Myocyte (in vitro differentiated cells): ENCODE measurements at regions not wholly inside any gene's neighbourhood (a gene's known extent, or its start where the extent isn't known, plus 50 kb on each side); places are given as distances from the start of the nearest gene placed in this dataset.
"Not testable (repeated sequence)": the region's sequence is repeated elsewhere in the genome, so short reads cannot be mapped to it uniquely, and the experiment has no call there.

Experiments
- DNase-seq: peaks from one replicate; pipeline ENCODE4 v3.0.0-alpha.2; 2012; ENCODE audit warnings: low read depth

- DNase-seq = no peak
These were observed 250.6 kb upstream of the SPHKAP start for GRCh38 chr2:228432116-228432515.

- no peak for DNase-seq
These were observed 249.5 kb upstream of the SPHKAP start for GRCh38 chr2:228430986-228431385.

- DNase-seq = no peak
These were observed 245.2 kb upstream of the SPHKAP start for GRCh38 chr2:228426502-228427216.

- not testable (repeated sequence) for DNase-seq
These were observed 244.0 kb upstream of the SPHKAP start for GRCh38 chr2:228425411-228426060.

GRCh38 chr2:228417956-228418355 lies 236.5 kb upstream of the SPHKAP start:
- peak; percentile 28 for DNase-seq

- no peak for DNase-seq
These were observed 236.0 kb upstream of the SPHKAP start for GRCh38 chr2:228417526-228417925.

- DNase-seq = no peak
These were observed 228.6 kb upstream of the SPHKAP start for GRCh38 chr2:228410061-228410460.

- no peak for DNase-seq
These were observed 228.0 kb upstream of the SPHKAP start for GRCh38 chr2:228409493-228409892.

GRCh38 chr2:228408529-228409227 lies 227.2 kb upstream of the SPHKAP start:
- no peak for DNase-seq

- no peak for DNase-seq
These were observed 226.3 kb upstream of the SPHKAP start for GRCh38 chr2:228407821-228408220.

GRCh38 chr2:228401065-228401912 lies 219.8 kb upstream of the SPHKAP start:
- DNase-seq = no peak

GRCh38 chr2:228387776-228388175 lies 206.3 kb upstream of the SPHKAP start:
- no peak for DNase-seq

- DNase-seq = no peak
These were observed 197.4 kb upstream of the SPHKAP start for GRCh38 chr2:228378696-228379425.

GRCh38 chr2:228378233-228378632 lies 196.7 kb upstream of the SPHKAP start:
- DNase-seq = no peak

GRCh38 chr2:228377533-228377932 lies 196.0 kb upstream of the SPHKAP start:
- no peak for DNase-seq

- no peak for DNase-seq
These were observed 193.3 kb upstream of the SPHKAP start for GRCh38 chr2:228374741-228375140.

GRCh38 chr2:228373191-228373590 lies 191.7 kb upstream of the SPHKAP start:
- DNase-seq = no peak

- no peak for DNase-seq
These were observed 190.7 kb upstream of the SPHKAP start for GRCh38 chr2:228372212-228372611.

- no peak for DNase-seq
These were observed 188.0 kb upstream of the SPHKAP start for GRCh38 chr2:228369400-228370031.

GRCh38 chr2:228367356-228367755 lies 185.9 kb upstream of the SPHKAP start:
- no peak for DNase-seq
